Activated naive CD4-positive, alpha-beta T cell treated with anti-CD3 and anti-CD28 coated beads, Interleukin-2, amount 10 ng/mL, durations not matched to agents 7 days and 5 days (primary cell): ENCODE measurements at regions not wholly inside any gene's neighbourhood (a gene's known extent, or its start where the extent isn't known, plus 50 kb on each side); places are given as distances from the start of the nearest gene placed in this dataset.

ENCODE experiments used
- CTCF ChIA-PET: fragments of 350-600 bp; sonication (Branson Sonifier 250); formaldehyde crosslinking; loops from one replicate; lab custom pipeline; 2021; ENCODE audit warnings: antibody characterized with exemption; lab: Charles Lee
- DNase-seq: peaks from one replicate; pipeline ENCODE4 v3.0.0-alpha.2; 2020
- H3K27ac Mint-ChIP-seq: one replicate; pipeline ENCODE4 v1.8.0; 2021; ENCODE audit warnings: mild to moderate bottlenecking, moderate library complexity, mixed read lengths
- H3K27me3 Mint-ChIP-seq: one replicate; pipeline ENCODE4 v1.8.0; 2021; ENCODE audit warnings: mild to moderate bottlenecking, mixed read lengths
- H3K36me3 Mint-ChIP-seq: one replicate; pipeline ENCODE4 v1.8.0; 2021; ENCODE audit warnings: mixed read lengths
- H3K4me1 Mint-ChIP-seq: one replicate; pipeline ENCODE4 v1.8.0; 2021; ENCODE audit warnings: mixed read lengths
- H3K4me3 Mint-ChIP-seq: one replicate; pipeline ENCODE4 v1.8.0; 2021; ENCODE audit warnings: mild to moderate bottlenecking, moderate library complexity, mixed read lengths
- H3K9me3 Mint-ChIP-seq: one replicate; pipeline ENCODE4 v1.8.0; 2021; ENCODE audit warnings: mixed read lengths

DNA sequence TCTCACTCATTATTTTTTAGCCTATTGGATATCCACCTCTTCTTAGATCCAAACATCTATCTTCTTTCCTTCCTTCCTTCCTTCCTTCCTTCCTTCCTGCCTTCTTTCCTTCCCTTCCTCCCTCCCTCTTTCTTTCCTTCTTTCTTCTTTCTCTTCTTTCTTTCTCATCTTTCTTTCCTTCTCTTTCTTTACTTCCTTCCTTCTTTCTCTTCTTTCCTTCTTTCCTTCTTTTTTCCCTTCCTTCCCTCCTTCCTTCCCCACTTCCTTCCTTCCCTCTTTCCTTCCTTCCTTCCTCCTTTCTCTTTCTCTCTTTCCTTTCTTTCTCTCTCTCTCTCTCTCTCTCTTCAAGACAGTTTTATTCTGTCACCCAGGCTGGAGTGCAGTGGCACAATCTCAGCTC lies 1239.8 kb downstream of the PCDH7 start:
- no peaks in the 10 kb centered on the region for H3K36me3 Mint-ChIP-seq
- H3K4me1 Mint-ChIP-seq, result no peaks in the 10 kb centered on the region
- no peak overlapping the region for H3K27ac Mint-ChIP-seq
- peaks cover 3% of the 10 kb centered on the region for H3K9me3 Mint-ChIP-seq
- CTCF ChIA-PET, result no interaction called here
- H3K4me3 Mint-ChIP-seq, result no peak overlapping the region
- DNase-seq, result no peak
- H3K27me3 Mint-ChIP-seq, result no peaks in the 10 kb centered on the region

DNA sequence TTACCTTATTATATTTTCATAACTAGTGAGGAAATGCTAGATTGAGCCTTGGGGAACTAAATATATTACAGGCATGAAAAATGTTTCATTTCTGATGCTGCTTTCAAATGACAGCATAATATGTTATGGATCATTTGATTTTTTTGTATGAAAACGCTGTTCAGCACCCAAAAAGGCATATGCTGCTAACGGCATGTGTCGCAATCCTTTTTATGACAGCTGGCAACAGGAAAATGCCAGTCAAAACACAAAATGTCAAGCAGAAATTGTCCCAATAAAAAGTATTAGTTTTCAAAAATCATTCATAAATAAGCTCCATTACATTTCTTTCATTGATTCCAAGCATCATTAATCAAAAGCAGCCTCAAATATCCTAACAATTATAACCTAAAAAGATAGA lies 1244.5 kb downstream of the PCDH7 start:
- Mint-ChIP-seq H3K9me3 (peaks cover 5% of the 10 kb centered on the region), H3K4me1 (no peaks in the 10 kb centered on the region), H3K4me3 (no peak overlapping the region), H3K27me3 (no peaks in the 10 kb centered on the region), H3K27ac (no peak overlapping the region), H3K36me3 (no peaks in the 10 kb centered on the region)
- no peak for DNase-seq
- CTCF ChIA-PET, result interaction anchor here (1.3 kb wide), 1 partner anchor 13 kb away, joined by 3 read pairs; no protein-coding TSS in a partner anchor

DNA sequence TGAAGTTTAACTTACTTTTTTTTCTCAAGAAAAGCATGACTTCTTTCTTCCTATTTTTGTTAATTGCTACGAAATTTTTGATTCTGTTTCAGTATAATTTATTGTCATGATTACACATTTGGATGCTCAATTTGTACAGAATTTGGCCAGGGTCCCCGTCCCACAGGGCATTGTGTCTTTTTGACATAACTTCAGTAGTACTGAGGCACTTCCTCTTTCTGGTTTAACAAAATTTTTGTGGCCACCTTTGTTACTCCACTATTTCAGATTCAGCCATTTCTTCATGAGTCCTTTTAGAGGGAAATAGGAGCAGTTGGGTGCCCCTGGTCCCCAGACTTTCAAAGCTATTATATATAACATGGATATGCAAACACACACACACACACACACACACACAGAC lies 1248.7 kb downstream of the PCDH7 start:
- no peak for DNase-seq
- CTCF ChIA-PET, result no interaction called here
- no peak overlapping the region for H3K27ac Mint-ChIP-seq
- no peak overlapping the region for H3K4me3 Mint-ChIP-seq
- H3K9me3 Mint-ChIP-seq, result peaks cover 4% of the 10 kb centered on the region
- no peaks in the 10 kb centered on the region for H3K36me3 Mint-ChIP-seq
- H3K4me1 Mint-ChIP-seq, result no peaks in the 10 kb centered on the region
- no peaks in the 10 kb centered on the region for H3K27me3 Mint-ChIP-seq

DNA sequence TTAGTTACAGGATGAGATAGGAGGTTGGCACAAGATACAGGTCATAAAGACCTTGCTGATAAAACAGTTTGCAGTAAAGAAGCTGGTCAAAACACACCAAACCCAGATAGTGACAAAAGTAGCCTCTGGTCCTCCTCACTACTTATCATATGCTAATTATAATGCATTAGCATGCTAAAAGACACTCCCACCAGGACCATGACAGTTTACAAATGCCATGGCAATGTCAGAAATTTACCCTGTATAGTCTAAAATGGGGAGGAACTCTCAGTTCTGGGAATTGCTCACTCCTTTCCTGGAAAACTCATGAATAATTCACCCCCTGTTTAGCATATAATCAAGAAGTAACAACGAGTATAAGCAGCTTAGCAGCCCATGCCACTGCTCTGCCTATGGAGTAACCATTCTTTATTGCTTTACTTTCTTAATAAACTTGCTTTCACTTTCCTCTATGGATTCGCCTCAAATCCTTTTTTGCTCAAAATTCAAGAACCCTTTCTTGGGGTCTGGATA lies 1254.4 kb downstream of the PCDH7 start:
- CTCF ChIA-PET, result no interaction called here
- peaks cover 2% of the 10 kb centered on the region for H3K9me3 Mint-ChIP-seq
- no peaks in the 10 kb centered on the region for H3K4me1 Mint-ChIP-seq
- no peak for DNase-seq
- no peaks in the 10 kb centered on the region for H3K27me3 Mint-ChIP-seq
- H3K36me3 Mint-ChIP-seq, result no peaks in the 10 kb centered on the region
- no peak overlapping the region for H3K4me3 Mint-ChIP-seq
- H3K27ac Mint-ChIP-seq, result no peak overlapping the region

DNA sequence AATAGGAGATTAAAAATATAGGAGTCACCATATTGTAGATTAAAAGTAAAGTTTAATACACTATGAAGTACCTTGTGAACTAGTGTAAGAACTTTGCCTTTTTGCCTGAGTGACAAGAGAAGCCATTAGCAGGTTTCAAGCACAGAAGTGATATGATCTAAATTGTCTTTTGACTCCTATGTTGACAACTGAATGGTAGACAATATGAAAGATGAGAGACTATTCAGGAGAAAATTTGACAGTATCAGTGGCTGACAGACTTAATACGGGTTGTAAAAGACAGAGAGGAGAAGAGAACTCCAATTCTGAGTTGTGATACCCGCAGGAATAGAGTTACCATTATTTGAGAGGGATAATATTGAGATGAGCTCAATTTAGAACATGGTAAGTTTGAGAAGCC lies 1259.8 kb downstream of the PCDH7 start:
- no peaks in the 10 kb centered on the region for H3K4me1 Mint-ChIP-seq
- CTCF ChIA-PET, result no interaction called here
- H3K27ac Mint-ChIP-seq, result no peak overlapping the region
- no peak overlapping the region for H3K4me3 Mint-ChIP-seq
- no peak for DNase-seq
- no peaks in the 10 kb centered on the region for H3K9me3 Mint-ChIP-seq
- H3K27me3 Mint-ChIP-seq, result no peaks in the 10 kb centered on the region
- no peaks in the 10 kb centered on the region for H3K36me3 Mint-ChIP-seq

DNA sequence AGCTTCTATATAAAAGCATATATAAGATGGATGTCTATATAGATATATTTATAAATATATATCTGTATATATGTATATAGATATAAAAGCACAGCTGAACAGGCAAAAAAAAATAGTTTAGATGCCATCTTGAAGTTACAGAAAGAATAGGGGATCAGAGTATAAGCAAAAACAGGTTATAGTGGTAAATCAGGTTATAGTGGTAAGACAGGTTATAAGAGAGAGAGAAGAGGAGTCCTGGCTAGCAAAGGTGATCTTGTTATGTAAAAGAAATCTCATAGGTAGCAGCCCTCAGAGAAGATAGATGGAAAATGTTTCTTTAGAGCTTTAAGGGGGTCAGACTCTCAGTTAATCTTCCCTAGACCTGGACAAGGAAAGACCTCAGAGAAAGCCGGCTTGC lies 1263.1 kb downstream of the PCDH7 start:
- CTCF ChIA-PET, result no interaction called here
- Mint-ChIP-seq H3K36me3 (no peaks in the 10 kb centered on the region), H3K4me3 (no peak overlapping the region), H3K27ac (no peak overlapping the region), H3K4me1 (no peaks in the 10 kb centered on the region), H3K9me3 (peaks cover 3% of the 10 kb centered on the region), H3K27me3 (no peaks in the 10 kb centered on the region)
- DNase-seq, result no peak

DNA sequence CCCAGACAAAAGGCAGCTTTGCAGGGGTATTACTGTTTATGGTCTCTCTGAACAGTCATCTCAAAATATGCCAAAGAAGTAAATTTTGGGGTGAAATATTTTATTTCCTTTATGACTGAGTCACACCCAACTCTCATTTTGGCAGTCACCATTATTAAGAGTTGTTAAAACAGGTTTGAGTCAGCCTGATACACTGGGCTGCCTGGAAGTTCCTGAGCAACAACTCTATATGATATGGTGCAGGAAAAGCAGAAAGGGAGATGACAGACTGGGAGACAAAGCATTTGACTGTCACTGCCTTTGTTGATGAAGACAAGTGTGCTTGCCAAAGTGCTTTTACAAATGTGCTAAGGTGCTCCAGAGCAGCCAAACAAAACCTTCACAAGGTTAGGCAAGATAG lies 1263.5 kb downstream of the PCDH7 start:
- Mint-ChIP-seq H3K27me3 (no peaks in the 10 kb centered on the region), H3K9me3 (peaks cover 5% of the 10 kb centered on the region), H3K4me3 (no peak overlapping the region), H3K4me1 (no peaks in the 10 kb centered on the region), H3K27ac (no peak overlapping the region), H3K36me3 (no peaks in the 10 kb centered on the region)
- no peak for DNase-seq
- CTCF ChIA-PET, result no interaction called here

DNA sequence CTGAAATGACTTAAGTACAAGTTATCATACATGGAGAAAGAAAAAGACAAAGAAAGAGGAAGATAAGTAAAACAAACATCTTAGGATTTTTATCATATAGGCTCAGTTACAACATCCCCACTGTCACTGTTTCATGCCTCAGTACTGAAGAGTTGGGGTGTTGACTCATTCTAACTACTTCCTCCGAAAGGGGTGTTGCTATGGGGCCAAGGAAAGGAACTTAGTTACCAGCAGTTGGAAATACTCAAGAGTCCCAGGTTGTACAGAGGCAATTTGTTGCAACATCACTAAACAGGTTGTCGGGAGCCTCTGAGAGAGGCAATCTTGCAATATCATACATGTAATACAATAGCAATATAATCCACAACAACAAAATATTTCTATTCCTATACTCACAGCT lies 1264.7 kb downstream of the PCDH7 start:
- Mint-ChIP-seq H3K9me3 (peaks cover 5% of the 10 kb centered on the region), H3K4me3 (no peak overlapping the region)
- CTCF ChIA-PET, result no interaction called here

DNA sequence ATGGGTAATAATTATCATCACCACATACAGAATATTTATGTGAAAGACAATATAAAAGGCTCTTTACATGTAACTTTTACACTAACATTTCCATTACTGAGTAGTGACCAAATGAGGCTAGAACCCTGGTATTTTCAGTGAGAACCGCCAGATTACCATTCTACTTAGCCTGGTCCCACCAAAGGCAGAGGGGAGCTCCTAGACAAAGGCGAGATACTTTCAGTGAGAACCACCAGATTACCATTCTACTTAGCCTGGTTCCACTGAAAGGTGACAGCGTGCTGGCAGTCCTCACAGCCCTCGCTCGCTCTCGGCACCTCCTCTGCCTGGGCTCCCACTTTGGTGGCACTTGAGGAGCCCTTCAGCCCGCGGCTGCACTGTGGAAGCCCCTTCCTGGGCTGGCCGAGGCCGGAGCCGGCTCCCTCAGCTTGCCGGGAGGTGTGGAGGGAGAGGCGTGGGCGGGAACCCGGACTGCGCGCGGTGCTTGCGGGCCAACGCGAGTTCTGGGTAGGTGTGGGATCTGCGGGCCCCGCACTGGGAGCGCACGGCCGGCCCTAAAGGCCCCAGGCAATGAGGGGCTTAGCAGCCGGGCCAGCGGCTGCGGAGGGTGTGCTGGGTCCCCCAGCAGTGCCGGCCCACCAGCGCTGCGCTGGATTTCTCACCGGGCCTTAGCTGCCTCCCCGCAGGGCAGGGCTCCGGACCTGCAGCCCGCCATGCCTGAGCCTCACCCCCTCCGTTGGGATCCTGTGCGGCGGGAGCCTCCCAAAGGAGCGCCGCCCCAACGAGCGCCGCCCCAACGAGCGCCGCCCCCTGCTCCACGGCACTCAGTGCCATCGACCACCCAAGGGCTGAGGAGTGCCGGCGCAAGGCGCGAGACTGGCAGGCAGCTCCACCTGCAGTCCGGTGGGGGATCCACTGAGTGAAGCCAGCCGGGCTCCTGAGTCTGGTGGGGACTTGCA lies 1276.1 kb downstream of the PCDH7 start:
- no peaks in the 10 kb centered on the region for H3K36me3 Mint-ChIP-seq
- no peaks in the 10 kb centered on the region for H3K27me3 Mint-ChIP-seq
- no peak for DNase-seq
- H3K27ac Mint-ChIP-seq, result no peak overlapping the region
- CTCF ChIA-PET, result no interaction called here
- peaks cover 21% of the 10 kb centered on the region for H3K9me3 Mint-ChIP-seq
- no peak overlapping the region for H3K4me3 Mint-ChIP-seq
- no peaks in the 10 kb centered on the region for H3K4me1 Mint-ChIP-seq

More for the DNA sequence above, 1264.7 kb downstream of the PCDH7 start:
- Mint-ChIP-seq H3K27ac (no peak overlapping the region), H3K4me1 (no peaks in the 10 kb centered on the region), H3K27me3 (no peaks in the 10 kb centered on the region), H3K36me3 (no peaks in the 10 kb centered on the region)
- DNase-seq, result no peak

DNA sequence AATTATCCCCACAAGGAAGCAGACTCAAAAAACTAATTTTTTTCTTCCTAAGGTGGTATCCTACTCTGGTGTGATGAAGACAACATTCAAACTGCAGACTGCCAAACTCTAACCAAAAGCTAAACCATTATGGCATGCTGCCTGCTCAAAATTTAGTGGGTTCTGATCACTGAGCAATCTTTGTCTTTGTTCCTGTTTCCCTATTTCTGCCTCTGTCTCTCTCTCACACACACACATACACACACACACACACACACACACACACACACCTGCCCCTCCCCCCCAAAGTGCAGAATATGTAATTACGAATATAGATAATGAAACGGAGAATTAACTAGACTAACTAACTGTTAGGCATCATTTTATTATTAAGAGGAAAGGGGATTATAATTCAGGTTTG lies 1278.6 kb downstream of the PCDH7 start:
- no peaks in the 10 kb centered on the region for H3K27me3 Mint-ChIP-seq
- no peak overlapping the region for H3K27ac Mint-ChIP-seq
- peaks cover 17% of the 10 kb centered on the region for H3K9me3 Mint-ChIP-seq
- CTCF ChIA-PET, result no interaction called here
- no peak for DNase-seq
- H3K36me3 Mint-ChIP-seq, result no peaks in the 10 kb centered on the region
- H3K4me3 Mint-ChIP-seq, result no peak overlapping the region
- no peaks in the 10 kb centered on the region for H3K4me1 Mint-ChIP-seq

DNA sequence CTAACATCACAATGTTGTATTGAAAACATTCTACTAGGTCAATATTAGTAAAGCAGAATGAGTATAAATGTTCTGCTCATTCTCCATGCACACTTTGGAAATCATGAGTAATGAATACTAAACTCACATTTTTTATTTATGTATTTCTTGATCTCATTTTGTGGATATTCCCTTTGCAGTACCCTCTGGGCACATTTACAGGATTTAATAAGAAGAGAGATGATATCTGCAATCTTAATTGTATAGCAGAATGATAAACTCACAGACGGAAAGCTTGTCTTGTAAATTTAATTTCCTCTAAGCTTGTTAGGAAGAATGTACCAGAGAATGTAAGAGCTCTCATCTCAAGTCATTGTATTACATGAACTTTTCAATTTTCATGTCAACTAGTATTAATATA lies 1279.7 kb downstream of the PCDH7 start:
- Mint-ChIP-seq H3K27ac (no peak overlapping the region), H3K4me1 (no peaks in the 10 kb centered on the region), H3K27me3 (no peaks in the 10 kb centered on the region), H3K36me3 (no peaks in the 10 kb centered on the region), H3K9me3 (peaks cover 11% of the 10 kb centered on the region), H3K4me3 (no peak overlapping the region)
- CTCF ChIA-PET, result no interaction called here
- DNase-seq, result no peak

DNA sequence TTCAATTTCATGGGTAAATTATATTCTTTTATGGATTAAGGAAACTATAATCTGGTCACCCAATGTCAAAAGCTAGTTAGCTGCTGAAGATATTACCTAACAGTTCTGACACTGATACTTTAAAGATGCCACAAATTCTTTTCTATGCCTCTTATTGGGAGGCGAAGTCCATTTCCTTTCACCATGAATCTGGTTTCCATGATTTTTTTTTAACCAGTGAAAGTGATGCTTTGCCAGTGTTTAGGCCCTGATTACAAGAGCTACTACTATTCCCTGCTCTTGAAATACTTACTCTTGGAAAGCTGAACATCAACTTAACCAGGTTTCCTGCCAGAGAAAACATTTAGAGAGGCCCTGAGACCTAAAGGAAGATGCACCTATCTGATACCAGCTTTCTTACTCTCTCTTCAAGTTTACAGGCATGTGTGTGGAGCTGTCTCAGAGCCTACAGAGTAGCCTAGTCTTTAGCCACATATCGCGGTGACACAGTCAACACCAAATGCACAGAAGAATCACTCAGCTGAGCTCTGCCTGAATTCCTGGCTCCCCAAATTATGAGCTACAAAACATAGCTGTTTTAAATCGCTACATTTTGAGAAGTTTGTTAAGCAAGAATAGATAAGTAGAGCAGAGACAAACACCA lies 1280.8 kb downstream of the PCDH7 start:
- Mint-ChIP-seq H3K27ac (no peak overlapping the region), H3K27me3 (no peaks in the 10 kb centered on the region), H3K4me1 (no peaks in the 10 kb centered on the region), H3K9me3 (peaks cover 8% of the 10 kb centered on the region), H3K4me3 (no peak overlapping the region), H3K36me3 (no peaks in the 10 kb centered on the region)
- DNase-seq, result no peak
- CTCF ChIA-PET, result no interaction called here

DNA sequence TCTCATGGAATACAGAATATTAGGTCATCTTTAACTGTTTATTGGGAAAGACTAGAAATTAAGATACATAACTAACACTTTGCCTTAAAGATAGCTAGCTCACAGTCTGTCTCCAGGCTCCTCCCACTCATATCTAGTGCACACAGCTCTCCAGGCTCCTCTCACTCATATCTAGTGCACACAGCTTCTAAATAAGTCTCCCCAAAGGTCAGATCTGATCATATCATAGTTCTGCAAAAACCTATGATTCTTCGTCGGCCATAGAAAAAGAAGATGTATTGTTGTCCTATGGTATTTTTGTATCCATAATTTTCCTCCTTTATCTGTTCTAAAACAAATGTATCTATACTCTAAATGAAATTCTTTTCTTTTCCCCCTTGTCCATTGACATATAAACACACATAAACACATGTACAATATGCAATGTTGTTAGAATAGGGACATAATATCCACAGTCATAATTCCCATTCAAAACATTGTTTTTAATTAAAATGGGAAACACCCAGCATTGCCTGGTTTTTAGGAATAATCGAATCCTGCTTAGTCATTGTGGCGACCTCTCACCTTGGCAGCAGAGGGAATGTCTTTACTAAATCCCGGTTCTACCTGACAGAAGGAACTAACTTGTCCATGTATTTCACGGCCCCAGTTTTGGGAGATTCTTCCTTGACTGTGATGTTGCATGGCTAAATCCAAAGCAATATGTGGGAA lies 1282.0 kb downstream of the PCDH7 start:
- no peak overlapping the region for H3K4me3 Mint-ChIP-seq
- no peak for DNase-seq
- H3K36me3 Mint-ChIP-seq, result no peaks in the 10 kb centered on the region
- H3K4me1 Mint-ChIP-seq, result no peaks in the 10 kb centered on the region
- CTCF ChIA-PET, result no interaction called here
- H3K9me3 Mint-ChIP-seq, result peaks cover 8% of the 10 kb centered on the region
- no peak overlapping the region for H3K27ac Mint-ChIP-seq
- H3K27me3 Mint-ChIP-seq, result no peaks in the 10 kb centered on the region

DNA sequence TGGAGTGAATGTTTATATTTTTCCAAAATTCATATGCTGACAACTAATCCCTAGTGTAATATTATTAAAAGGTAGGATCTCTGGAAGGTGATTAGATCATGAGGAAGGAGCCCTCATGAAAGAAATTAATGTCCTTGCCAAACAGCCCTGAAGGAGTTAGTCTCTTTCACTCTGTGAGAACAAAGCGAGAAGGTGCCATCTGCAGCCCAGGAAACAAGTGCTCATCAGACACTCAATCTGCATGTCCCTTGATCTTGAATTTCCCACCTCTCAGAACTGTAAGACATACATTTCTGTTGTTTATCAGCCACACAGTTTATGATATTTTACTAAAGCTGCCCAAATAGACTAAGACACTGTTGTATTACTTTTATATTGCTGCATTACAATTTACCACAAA lies 1283.4 kb downstream of the PCDH7 start:
- DNase-seq, result no peak
- no peak overlapping the region for H3K4me3 Mint-ChIP-seq
- no peaks in the 10 kb centered on the region for H3K36me3 Mint-ChIP-seq
- H3K27ac Mint-ChIP-seq, result no peak overlapping the region
- peaks cover 4% of the 10 kb centered on the region for H3K9me3 Mint-ChIP-seq
- no peaks in the 10 kb centered on the region for H3K27me3 Mint-ChIP-seq
- no peaks in the 10 kb centered on the region for H3K4me1 Mint-ChIP-seq
- CTCF ChIA-PET, result no interaction called here
